Activated T-helper 17 cell treated with anti-CD3 and anti-CD28 coated beads, Interleukin-2, amount 50 U/mL, for 72 hours (primary cell): ENCODE measurements at regions not wholly inside any gene's neighbourhood (a gene's known extent, or its start where the extent isn't known, plus 50 kb on each side); places are given as distances from the start of the nearest gene placed in this dataset.
A peak's percentile ranks its signal among the peaks of the same experiment; 100 is the strongest.

Source experiments
- ATAC-seq: fragments of 150-1000 bp; cut with Tn5 transposase; replicated peaks from 2 replicates; pipeline ENCODE4 v1.10.0; 2021; ENCODE audit warnings: mild to moderate bottlenecking, moderate library complexity
- H3K27ac Mint-ChIP-seq: one replicate; pipeline ENCODE4 v1.8.0; 2022; ENCODE audit warnings: mixed read lengths
- H3K27me3 Mint-ChIP-seq: one replicate; pipeline ENCODE4 v1.8.0; 2022; ENCODE audit warnings: mixed read lengths
- H3K36me3 Mint-ChIP-seq: one replicate; pipeline ENCODE4 v1.8.0; 2022; ENCODE audit warnings: low read depth, mild to moderate bottlenecking, mixed read lengths
- H3K4me1 Mint-ChIP-seq: one replicate; pipeline ENCODE4 v1.8.0; 2022; ENCODE audit warnings: mixed read lengths
- H3K4me3 Mint-ChIP-seq: one replicate; pipeline ENCODE4 v1.8.0; 2022; ENCODE audit warnings: mild to moderate bottlenecking, mixed read lengths
- H3K9me3 Mint-ChIP-seq: one replicate; pipeline ENCODE4 v1.8.0; 2022; ENCODE audit warnings: mixed read lengths

DNA sequence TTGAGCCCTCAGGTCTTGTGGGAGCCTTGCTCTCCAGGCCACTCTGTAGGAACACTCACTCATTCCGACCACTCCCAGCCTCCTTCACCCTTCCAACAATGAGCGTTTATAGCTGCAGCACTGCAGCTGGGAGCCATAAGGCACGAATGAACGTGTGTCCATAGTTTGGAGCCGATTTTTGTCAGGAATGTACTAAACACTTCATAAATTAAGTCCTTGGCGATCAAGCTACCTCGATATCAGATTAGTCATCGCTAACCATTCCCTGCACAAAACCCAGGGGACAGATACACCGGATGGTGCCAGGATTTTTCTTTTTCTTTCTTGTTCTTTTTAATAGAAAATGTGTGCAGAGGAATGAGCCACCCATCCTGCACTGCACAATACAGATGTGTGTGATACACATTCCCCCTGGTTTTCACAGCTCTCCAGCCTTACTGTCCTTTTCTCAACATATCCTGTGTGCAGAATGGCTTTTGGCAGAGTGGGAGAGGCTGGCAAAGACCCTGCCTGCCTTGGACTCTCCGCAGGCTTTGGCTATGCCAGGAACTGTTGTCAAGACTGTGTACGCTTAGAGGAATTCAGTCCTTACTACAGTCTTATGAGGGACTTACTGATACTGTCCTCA lies 68.4 kb upstream of the ELAC2 start:
- ATAC-seq, result no peak
- Mint-ChIP-seq H3K36me3 (no peaks in the 10 kb centered on the region), H3K4me1 (no peaks in the 10 kb centered on the region), H3K9me3 (peaks cover 4% of the 10 kb centered on the region), H3K27ac (no peak overlapping the region), H3K4me3 (no peak overlapping the region), H3K27me3 (peaks cover 3% of the 10 kb centered on the region)

DNA sequence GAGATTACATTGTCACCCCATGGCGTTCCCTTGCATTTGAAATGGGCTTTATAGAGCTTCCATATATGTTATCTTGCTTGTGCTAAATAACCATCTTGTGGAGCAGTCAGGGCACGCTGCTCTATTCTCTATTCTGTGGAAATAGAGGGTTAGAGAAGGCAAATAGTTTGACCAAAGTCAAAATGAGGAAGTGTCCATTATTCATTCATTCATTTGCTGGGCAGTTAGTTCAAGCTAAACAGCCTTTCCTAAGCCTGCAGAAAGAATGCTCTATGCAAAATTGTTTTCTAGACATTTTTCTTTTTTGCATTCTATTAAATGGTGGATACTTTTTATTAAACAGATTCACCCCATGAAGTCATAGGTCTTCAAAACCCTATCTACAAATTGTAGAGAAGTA lies 67.8 kb upstream of the ELAC2 start:
- H3K4me3 Mint-ChIP-seq, result no peak overlapping the region
- H3K9me3 Mint-ChIP-seq, result peaks cover 5% of the 10 kb centered on the region
- no peak for ATAC-seq
- no peaks in the 10 kb centered on the region for H3K4me1 Mint-ChIP-seq
- H3K27ac Mint-ChIP-seq, result no peak overlapping the region
- peaks cover 4% of the 10 kb centered on the region for H3K27me3 Mint-ChIP-seq
- no peaks in the 10 kb centered on the region for H3K36me3 Mint-ChIP-seq

DNA sequence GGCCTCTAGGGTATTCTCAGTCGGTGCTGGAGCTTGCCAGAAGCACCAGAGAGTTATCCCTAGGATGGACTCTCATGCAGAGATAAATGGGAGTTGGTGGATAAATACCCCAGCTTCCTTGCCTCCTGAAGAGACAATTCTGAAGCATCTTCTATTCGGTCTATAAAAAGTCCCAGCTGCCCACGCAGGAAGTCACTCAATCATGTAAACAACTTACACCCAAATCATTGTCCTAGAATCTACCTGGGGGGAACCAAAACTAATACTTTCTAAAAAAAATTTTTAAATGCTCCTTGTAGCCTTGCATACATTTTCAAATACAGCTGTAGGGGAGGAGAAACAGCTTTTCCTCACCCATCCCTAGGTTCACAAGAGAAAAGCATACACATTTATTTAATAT lies 66.6 kb upstream of the ELAC2 start:
- H3K36me3 Mint-ChIP-seq, result no peaks in the 10 kb centered on the region
- H3K27me3 Mint-ChIP-seq, result peaks cover 7% of the 10 kb centered on the region
- H3K4me1 Mint-ChIP-seq, result no peaks in the 10 kb centered on the region
- peak overlapping the region; percentile 55 for H3K27ac Mint-ChIP-seq
- ATAC-seq, result no peak
- peak overlapping the region; percentile 32 for H3K4me3 Mint-ChIP-seq
- peaks cover 8% of the 10 kb centered on the region for H3K9me3 Mint-ChIP-seq

DNA sequence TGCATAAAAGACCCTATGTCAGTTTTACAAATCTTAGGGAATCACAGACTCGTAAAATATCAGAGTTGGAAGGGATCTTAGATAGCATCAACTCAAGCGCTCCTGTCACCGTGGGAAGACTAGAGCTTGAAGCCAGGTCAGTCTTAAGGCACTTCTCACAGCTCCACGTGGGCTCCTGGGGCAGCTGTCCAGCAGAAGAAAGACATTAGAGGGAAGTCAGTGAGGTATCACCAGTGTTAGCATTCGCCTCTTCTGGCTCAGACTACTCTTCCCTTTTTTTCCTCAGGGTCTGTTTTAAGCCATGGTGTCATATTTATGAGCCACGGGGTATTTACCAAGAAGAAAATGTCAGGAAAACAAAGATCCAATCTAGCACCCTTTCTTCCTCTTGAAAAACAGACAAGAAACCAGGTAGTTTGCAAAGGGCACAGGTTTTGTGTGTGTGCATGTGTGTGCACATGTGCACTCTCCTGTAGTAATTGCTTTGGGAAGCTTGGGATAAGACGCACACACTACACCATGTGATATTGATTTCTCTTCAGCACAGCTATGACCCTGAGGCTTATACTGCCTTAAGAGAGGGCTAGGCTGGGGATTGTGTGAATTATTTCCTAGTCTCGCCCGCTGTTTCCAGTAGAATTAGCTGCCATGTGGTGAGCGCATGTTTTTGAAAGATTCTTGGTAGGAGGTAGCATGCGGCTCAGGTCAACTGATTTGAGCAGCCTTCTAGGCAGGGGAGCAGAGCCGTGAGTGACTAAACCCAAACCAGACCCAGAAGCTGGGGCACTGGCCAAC lies 61.0 kb upstream of the ELAC2 start:
- Mint-ChIP-seq H3K27ac (no peak overlapping the region), H3K9me3 (peaks cover 8% of the 10 kb centered on the region), H3K36me3 (no peaks in the 10 kb centered on the region), H3K4me3 (no peak overlapping the region), H3K4me1 (no peaks in the 10 kb centered on the region), H3K27me3 (peaks cover 4% of the 10 kb centered on the region)
- ATAC-seq, result no peak

DNA sequence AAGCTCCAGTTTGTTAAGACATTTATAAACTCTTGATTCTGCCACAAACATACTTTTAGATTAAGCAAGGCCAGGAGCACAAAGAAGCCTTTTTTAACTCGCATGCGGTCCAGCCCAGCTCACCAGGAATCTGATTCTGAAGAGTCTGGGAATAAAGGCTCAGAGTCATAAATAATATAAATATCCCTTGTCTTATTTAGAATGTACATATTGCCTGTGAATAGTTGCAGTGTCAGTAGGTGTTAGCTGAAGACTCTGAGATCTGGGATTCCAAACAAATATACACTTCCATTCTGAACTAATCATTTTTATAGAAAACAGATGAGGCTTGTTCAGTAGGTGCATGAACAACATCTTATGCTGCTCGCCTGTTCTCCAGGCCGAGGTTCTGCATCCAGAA lies 59.1 kb upstream of the ELAC2 start:
- Mint-ChIP-seq H3K9me3 (peaks cover 4% of the 10 kb centered on the region), H3K4me3 (no peak overlapping the region), H3K4me1 (no peaks in the 10 kb centered on the region), H3K27ac (no peak overlapping the region), H3K36me3 (no peaks in the 10 kb centered on the region), H3K27me3 (peaks cover 4% of the 10 kb centered on the region)
- no peak for ATAC-seq

DNA sequence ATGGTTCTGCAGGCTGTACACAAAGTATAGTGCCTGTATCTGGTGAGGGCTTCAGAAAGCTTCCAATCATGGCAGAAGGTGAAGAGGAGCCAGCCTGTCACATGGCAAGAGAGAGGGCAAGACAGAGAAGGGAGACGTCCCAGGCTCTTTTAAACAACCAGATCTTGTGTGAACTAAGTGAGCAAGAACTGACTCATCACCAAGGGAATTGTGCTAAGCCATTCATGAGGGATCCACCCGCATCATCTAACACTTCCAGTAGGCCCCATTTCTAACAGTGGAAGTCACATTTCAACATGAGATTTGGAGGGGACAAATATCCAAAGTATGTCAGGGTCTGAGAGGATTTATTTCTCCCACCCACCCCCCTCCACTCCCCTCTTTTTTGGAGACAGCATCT lies 56.2 kb upstream of the ELAC2 start:
- Mint-ChIP-seq H3K27me3 (peaks cover 11% of the 10 kb centered on the region), H3K27ac (no peak overlapping the region), H3K4me1 (no peaks in the 10 kb centered on the region), H3K36me3 (no peaks in the 10 kb centered on the region), H3K4me3 (no peak overlapping the region), H3K9me3 (no peaks in the 10 kb centered on the region)
- ATAC-seq, result no peak

DNA sequence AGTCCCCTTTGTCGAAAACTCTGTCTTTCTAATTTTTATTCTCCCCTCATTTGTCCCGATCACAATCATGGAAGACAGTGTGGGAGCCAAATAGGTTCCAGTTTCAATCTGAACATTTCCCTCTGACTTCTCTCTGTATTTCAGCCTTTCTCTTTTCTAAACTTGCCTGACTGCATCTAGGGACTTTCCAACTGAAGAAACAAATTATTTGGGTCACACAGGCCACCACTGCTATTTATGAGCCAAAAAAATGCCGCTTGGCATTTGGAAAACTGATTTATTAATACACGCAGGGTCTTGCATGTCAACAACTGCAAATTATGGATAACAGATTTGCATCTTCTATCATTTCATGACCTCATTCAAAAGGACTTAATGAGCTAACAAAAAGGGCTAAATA lies 55.2 kb upstream of the ELAC2 start:
- ATAC-seq, result no peak
- Mint-ChIP-seq H3K27ac (no peak overlapping the region), H3K27me3 (peaks cover 11% of the 10 kb centered on the region), H3K9me3 (no peaks in the 10 kb centered on the region), H3K4me3 (no peak overlapping the region), H3K36me3 (no peaks in the 10 kb centered on the region), H3K4me1 (no peaks in the 10 kb centered on the region)

DNA sequence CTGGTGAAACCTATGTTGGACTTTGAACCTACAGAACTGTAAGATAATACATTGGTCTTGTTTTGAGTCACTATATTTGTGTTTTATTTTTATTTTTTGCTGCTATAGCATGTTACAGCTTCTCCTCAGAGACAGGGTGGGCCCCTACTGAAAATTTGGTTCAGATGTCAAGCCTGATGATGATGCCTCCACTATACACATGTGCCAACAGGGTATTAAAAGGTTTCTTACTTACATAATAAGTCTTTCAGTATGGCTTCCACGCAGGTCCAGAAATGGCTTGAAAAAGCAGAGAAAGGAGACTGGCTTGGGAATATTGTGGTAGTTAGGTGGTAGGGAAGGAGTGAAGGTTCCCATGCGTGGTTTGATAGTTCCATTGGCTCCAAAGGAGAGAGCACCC lies 52.9 kb upstream of the ELAC2 start:
- Mint-ChIP-seq H3K27me3 (peaks cover 11% of the 10 kb centered on the region), H3K4me3 (no peak overlapping the region), H3K36me3 (no peaks in the 10 kb centered on the region), H3K27ac (no peak overlapping the region), H3K4me1 (no peaks in the 10 kb centered on the region), H3K9me3 (no peaks in the 10 kb centered on the region)
- ATAC-seq, result no peak

DNA sequence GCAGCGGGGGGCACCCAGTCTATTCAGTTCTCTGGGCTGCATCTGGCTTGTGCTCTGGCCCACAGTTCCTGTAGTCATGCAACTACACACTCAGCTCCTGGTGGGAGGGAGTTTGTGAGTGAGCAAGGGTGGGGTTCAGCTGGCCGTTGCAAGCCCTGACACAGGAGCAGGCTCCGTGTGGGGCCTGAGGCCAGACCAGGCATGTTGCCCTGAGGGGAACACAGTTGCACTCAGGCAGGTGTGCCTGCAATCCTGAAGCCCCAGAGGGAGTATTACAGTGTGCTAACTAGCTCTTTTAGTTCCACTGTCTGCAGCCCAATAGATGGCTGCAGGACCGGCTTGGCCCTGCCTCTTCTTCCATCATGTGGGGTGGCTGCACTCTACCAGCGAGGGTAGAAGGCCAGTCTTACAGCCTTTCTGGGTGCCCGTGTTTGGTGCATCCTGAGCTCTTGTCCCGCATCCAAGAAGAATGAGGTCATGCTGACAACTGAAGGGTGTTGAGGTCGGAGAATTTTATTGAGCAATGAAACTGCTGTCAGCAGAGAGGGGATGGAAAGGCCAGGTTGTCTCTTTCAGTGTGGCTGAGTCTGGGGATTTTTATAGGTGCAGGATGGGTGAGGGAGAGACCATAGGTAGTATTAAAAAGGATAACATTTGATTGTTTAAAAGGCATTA lies 49.9 kb upstream of the ELAC2 start:
- Mint-ChIP-seq H3K27ac (no peak overlapping the region), H3K36me3 (no peaks in the 10 kb centered on the region), H3K27me3 (peaks cover 26% of the 10 kb centered on the region), H3K4me3 (no peak overlapping the region), H3K4me1 (no peaks in the 10 kb centered on the region), H3K9me3 (no peaks in the 10 kb centered on the region)
- ATAC-seq, result no peak
